Prostate gland (tissue), 2 donors: ENCODE measurements at regions not wholly inside any gene's neighbourhood (a gene's known extent, or its start where the extent isn't known, plus 50 kb on each side); places are given as distances from the start of the nearest gene placed in this dataset.
"Not testable (repeated sequence)": the region's sequence is repeated elsewhere in the genome, so short reads cannot be mapped to it uniquely, and the experiment has no call there.

Source experiments
- DNase-seq: peaks from one replicate; pipeline ENCODE4 v3.0.0-alpha.2; 2019; ENCODE audit warnings: low spot score
- H3K27ac ChIP-seq, 2 donors: fragments of 200-600 bp; sonication (generic); 2 replicates each; pipeline ENCODE4 v1.5.1; 2017 to 2019
- H3K27me3 ChIP-seq: fragments of 200-600 bp; sonication (generic); replicated peaks from 2 replicates; pipeline ENCODE4 v1.5.1; 2019; ENCODE audit not compliant: insufficient read depth
- H3K36me3 ChIP-seq, 2 donors: fragments of 200-600 bp; sonication (generic); 1 replicate in 1 of 2; 2 replicates in 1 of 2; pipeline versions ENCODE4 v1.5.1 to v1.8.1; 2017 to 2019
- H3K4me1 ChIP-seq: fragments of 200-600 bp; sonication (generic); replicated peaks from 2 replicates; pipeline ENCODE4 v1.5.1; 2019
- H3K4me3 ChIP-seq, 2 donors: fragments of 200-600 bp; sonication (generic); 2 replicates each; pipeline ENCODE4 v1.5.1; 2017 to 2019
- H3K9me3 ChIP-seq: fragments of 200-600 bp; sonication (generic); 2 replicates; pipeline ENCODE4 v1.5.1; 2017
- CTCF ChIP-seq, 4 experiments: fragments of 200-600 bp in 2 of 4; fragments of 450-650 bp in 2 of 4; sonication (generic) in 2 of 4; IDR thresholded peaks; 1 replicate in 3 of 4; 2 replicates in 1 of 4; pipeline ENCODE4 v1.5.1; 2016 to 2019; ENCODE audit warnings: antibody characterized with exemption in 4 of 4, mild to moderate bottlenecking in 2 of 4, moderate library complexity in 2 of 4
- POLR2A ChIP-seq: fragments of 450-650 bp; IDR thresholded peaks from one replicate; pipeline ENCODE4 v1.6.1; 2016; ENCODE audit warnings: antibody characterized with exemption, mild to moderate bottlenecking
- POLR2AphosphoS5 ChIP-seq: sonication (generic); formaldehyde crosslinking; IDR thresholded peaks from one replicate; pipeline ENCODE4 v1.6.1; 2017; ENCODE audit warnings: antibody characterized with exemption
- WGBS: methylation state at CpG from one replicate; pipeline ENCODE4 v1.1.5; 2018; 5-methylcytosine and 5-hydroxymethylcytosine counted together
- intact Hi-C: fragments of 100-400 bp; cut with DNase I; formaldehyde crosslinking; loops from one replicate; pipeline ENCODE4 v1.14.2; 2022

DNA sequence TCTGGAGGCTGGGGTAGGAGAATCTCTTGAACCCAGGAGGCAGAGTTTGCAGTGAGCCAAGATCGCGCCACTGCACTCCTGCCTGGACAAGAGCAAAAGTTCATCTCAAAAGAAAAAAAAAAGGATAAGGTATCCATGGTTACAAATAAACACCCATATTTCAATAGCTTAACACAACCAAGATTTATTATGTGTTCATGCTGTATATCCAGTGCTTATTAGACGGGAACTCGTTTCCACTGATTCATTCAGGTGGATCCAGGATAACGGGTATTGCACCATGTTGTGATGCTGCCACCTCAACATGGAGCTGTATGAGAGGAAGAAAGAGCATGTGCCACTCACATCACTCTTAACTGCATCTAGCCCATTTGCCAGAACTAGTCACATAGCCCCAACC lies 69.1 kb upstream of the HIVEP1 start:
- H3K4me1 ChIP-seq = no peaks in the 10 kb centered on the region
- no peaks in the 10 kb centered on the region for H3K9me3 ChIP-seq
- WGBS = 97% methylated on average over 5 of the region's 5 CpGs
- no peak overlapping the region for H3K27ac ChIP-seq
- intact Hi-C loops = no loop called here
- no peaks in the 10 kb centered on the region for H3K27me3 ChIP-seq
- TF ChIP-seq CTCF (IDR thresholded peaks at IDR 0.05) = no peak
- TF ChIP-seq POLR2AphosphoS5 = no peak
- no peak for TF ChIP-seq POLR2A
- DNase-seq = no peak
- no peaks in the 10 kb centered on the region for H3K36me3 ChIP-seq
- no peak overlapping the region for H3K4me3 ChIP-seq

- intact Hi-C loops = no loop called here
- Histone ChIP-seq H3K9me3 (no peaks in the 10 kb centered on the region), H3K4me1 (no peaks in the 10 kb centered on the region), H3K27me3 (no peaks in the 10 kb centered on the region), H3K4me3 (no peak overlapping the region), H3K36me3 (no peaks in the 10 kb centered on the region), H3K27ac (no peak overlapping the region)
- TF ChIP-seq POLR2AphosphoS5 = no peak
- no peak for TF ChIP-seq CTCF (IDR thresholded peaks at IDR 0.05)
- no peak for TF ChIP-seq POLR2A
- WGBS = 70% methylated on average over 4 of the region's 4 CpGs
- no peak for DNase-seq
These were observed 69.8 kb upstream of the HIVEP1 start for GRCh38 chr6:11942185-11942864.

- H3K36me3 ChIP-seq, H3K9me3 ChIP-seq, H3K4me3 ChIP-seq, H3K27ac ChIP-seq, H3K27me3 ChIP-seq, H3K4me1 ChIP-seq, DNase-seq, intact Hi-C loops: not testable (repeated sequence)
- WGBS = 88% methylated on average over 8 of the region's 8 CpGs
These were observed 71.5 kb upstream of the HIVEP1 start for GRCh38 chr6:11940532-11941166.

DNA sequence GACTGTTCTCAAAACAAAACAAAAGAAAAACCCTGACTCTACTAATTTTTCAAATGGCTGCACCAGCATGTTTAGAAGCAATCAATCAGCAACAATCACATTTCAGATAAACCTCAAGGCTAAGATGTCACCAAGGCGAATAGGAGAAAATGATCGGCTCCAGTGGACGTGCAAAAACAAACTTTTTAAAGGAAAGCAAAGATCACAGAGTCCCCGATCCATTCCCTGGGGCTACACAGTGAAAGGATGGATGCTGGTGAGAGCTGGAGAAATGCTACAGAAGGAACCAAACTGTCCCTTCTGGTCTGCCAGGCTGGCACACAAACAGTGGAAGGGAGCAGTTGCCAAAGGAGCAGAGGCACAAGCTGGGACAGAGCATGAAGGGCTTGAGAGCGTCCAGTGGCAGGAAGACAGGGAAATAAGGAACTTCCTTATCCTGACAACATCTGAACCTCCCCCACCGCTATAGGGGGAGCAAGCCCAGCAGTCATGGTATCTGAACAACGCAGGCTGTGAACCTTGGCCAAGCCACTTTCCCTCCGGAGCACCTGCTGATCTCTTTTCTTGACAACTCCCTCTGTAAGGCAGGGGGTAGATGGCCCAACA lies 73.7 kb upstream of the HIVEP1 start:
- 18% methylated on average over 8 of the region's 8 CpGs for WGBS
- H3K27ac ChIP-seq = peak overlapping the region in 1 of 2 donors; percentile 11
- no peaks in the 10 kb centered on the region for H3K9me3 ChIP-seq
- no peaks in the 10 kb centered on the region for H3K4me1 ChIP-seq
- peak; percentile 53 for DNase-seq
- H3K27me3 ChIP-seq = no peaks in the 10 kb centered on the region
- no peaks in the 10 kb centered on the region for H3K36me3 ChIP-seq
- peak; percentile 29 for TF ChIP-seq POLR2AphosphoS5
- TF ChIP-seq POLR2A = no peak
- no peak for TF ChIP-seq CTCF (IDR thresholded peaks at IDR 0.05)
- intact Hi-C loops = no loop called here
- H3K4me3 ChIP-seq = no peak overlapping the region

DNA sequence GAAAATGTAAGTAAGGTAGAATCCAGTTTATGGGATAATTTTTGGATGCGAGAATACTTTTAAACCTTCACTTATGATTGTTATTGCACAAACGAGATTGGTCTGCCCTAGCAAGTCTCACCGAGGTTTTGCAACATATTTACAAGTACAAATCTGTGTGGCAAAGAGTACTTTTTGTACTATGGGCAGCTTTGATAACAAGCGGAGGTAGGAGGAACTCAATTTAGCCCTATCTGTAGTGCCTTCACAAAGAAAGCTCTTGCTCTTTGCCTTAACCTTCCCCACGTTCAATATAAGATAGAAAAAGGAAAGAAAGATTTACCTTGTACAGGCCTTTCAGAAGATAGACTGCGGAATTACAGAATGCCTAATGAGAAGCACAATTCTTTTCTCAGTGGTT lies 77.5 kb upstream of the HIVEP1 start:
- 68% methylated on average over 6 of the region's 6 CpGs for WGBS
- intact Hi-C loops = no loop called here
- H3K4me1 ChIP-seq = no peaks in the 10 kb centered on the region
- H3K9me3 ChIP-seq = no peaks in the 10 kb centered on the region
- no peaks in the 10 kb centered on the region for H3K36me3 ChIP-seq
- peak overlapping the region in 1 of 2 donors; percentile 26 for H3K27ac ChIP-seq
- DNase-seq = no peak
- TF ChIP-seq POLR2AphosphoS5 = peak; percentile 51
- TF ChIP-seq POLR2A = no peak
- no peak for TF ChIP-seq CTCF (IDR thresholded peaks at IDR 0.05)
- no peak overlapping the region for H3K4me3 ChIP-seq
- H3K27me3 ChIP-seq = no peaks in the 10 kb centered on the region

- intact Hi-C loops, H3K9me3 ChIP-seq, H3K4me3 ChIP-seq, H3K27ac ChIP-seq, H3K4me1 ChIP-seq, H3K27me3 ChIP-seq, H3K36me3 ChIP-seq, DNase-seq: not testable (repeated sequence)
- 95% methylated on average over 32 of the region's 33 CpGs for WGBS
These were observed 79.2 kb upstream of the HIVEP1 start for GRCh38 chr6:11932892-11933291.
